ENCODE measurements at regions not wholly inside any gene's neighbourhood (a gene's known extent, or its start where the extent isn't known, plus 50 kb on each side); places are given as distances from the start of the nearest gene placed in this dataset.

- Histone ChIP-seq H4K20me1 (ENCODE audit: insufficient read depth, low read length) (no peaks in the 10 kb centered on the region), H2AFZ (ENCODE audit: low read length) (no peak overlapping the region), H3K27ac (ENCODE audit: low read depth, low read length, poor library complexity, severe bottlenecking) (no peak overlapping the region), H3K4me3 (ENCODE audit: low read depth, low read length, poor library complexity, severe bottlenecking) (no peak overlapping the region), H3K9me3 (ENCODE audit: low read length) (no peaks in the 10 kb centered on the region), H3K36me3 (ENCODE audit: insufficient read depth, low read length) (no peaks in the 10 kb centered on the region), H3K4me1 (ENCODE audit: insufficient read depth, low read length, poor library complexity, severe bottlenecking) (no peaks in the 10 kb centered on the region), H3K79me2 (ENCODE audit: insufficient read depth, low read depth, low read length) (no peaks in the 10 kb centered on the region), H3K9me2 (ENCODE audit: insufficient read depth, low read length) (no peaks in the 10 kb centered on the region), H3K4me2 (ENCODE audit: low read length) (no peak overlapping the region)
- DNase-seq (ENCODE audit: low spot score), result no peak
- ChIA-PET CTCF (ENCODE audit: unreplicated experiment) (no interaction called here), POLR2A (no interaction called here)
- TF ChIP-seq EZH2phosphoT487 (IDR thresholded peaks at IDR 0.05; ENCODE audit: borderline replicate concordance, low read depth, low read length) (no peak), CTCF (conservative IDR thresholded peaks at IDR 0.05; ENCODE audit: low read length) (no peak)
- BruUV-seq (replicated peaks), result no TSS peak
- intact Hi-C loops (cut with micrococcal nuclease; ENCODE audit: unreplicated experiment), result no loop called here
These were observed 219.4 kb upstream of the NCKAP5 start for GRCh38 chr2:133787651-133788050.

GRCh38 chr2:133788386-133788785 is 220.1 kb upstream of the NCKAP5 start:
- intact Hi-C loops (cut with micrococcal nuclease; ENCODE audit: unreplicated experiment), result no loop called here
- no peaks in the 10 kb centered on the region for H3K36me3 ChIP-seq (ENCODE audit: insufficient read depth, low read length)
- H3K9me2 ChIP-seq (ENCODE audit: insufficient read depth, low read length), result no peaks in the 10 kb centered on the region
- no peaks in the 10 kb centered on the region for H4K20me1 ChIP-seq (ENCODE audit: insufficient read depth, low read length)
- H3K4me1 ChIP-seq (ENCODE audit: insufficient read depth, low read length, poor library complexity, severe bottlenecking), result no peaks in the 10 kb centered on the region
- ChIA-PET POLR2A (no interaction called here), CTCF (ENCODE audit: unreplicated experiment) (no interaction called here)
- H3K4me2 ChIP-seq (ENCODE audit: low read length), result no peak overlapping the region
- H3K27ac ChIP-seq (ENCODE audit: low read depth, low read length, poor library complexity, severe bottlenecking), result no peak overlapping the region
- no peak for TF ChIP-seq CTCF (conservative IDR thresholded peaks at IDR 0.05; ENCODE audit: low read length)
- TF ChIP-seq EZH2phosphoT487 (IDR thresholded peaks at IDR 0.05; ENCODE audit: borderline replicate concordance, low read depth, low read length), result no peak
- no peak for DNase-seq (ENCODE audit: low spot score)
- H3K79me2 ChIP-seq (ENCODE audit: insufficient read depth, low read depth, low read length), result no peaks in the 10 kb centered on the region
- no peak overlapping the region for H3K4me3 ChIP-seq (ENCODE audit: low read depth, low read length, poor library complexity, severe bottlenecking)
- no peak overlapping the region for H2AFZ ChIP-seq (ENCODE audit: low read length)
- no TSS peak for BruUV-seq (replicated peaks)
- no peaks in the 10 kb centered on the region for H3K9me3 ChIP-seq (ENCODE audit: low read length)

GRCh38 chr2:133789743-133790142 is 221.5 kb upstream of the NCKAP5 start:
- BruUV-seq (replicated peaks), result no TSS peak
- DNase-seq (ENCODE audit: low spot score), result no peak
- Histone ChIP-seq H3K4me3 (ENCODE audit: low read depth, low read length, poor library complexity, severe bottlenecking) (no peak overlapping the region), H2AFZ (ENCODE audit: low read length) (no peak overlapping the region), H3K4me2 (ENCODE audit: low read length) (no peak overlapping the region), H3K36me3 (ENCODE audit: insufficient read depth, low read length) (no peaks in the 10 kb centered on the region), H3K9me3 (ENCODE audit: low read length) (no peaks in the 10 kb centered on the region), H3K4me1 (ENCODE audit: insufficient read depth, low read length, poor library complexity, severe bottlenecking) (no peaks in the 10 kb centered on the region), H3K27ac (ENCODE audit: low read depth, low read length, poor library complexity, severe bottlenecking) (no peak overlapping the region), H3K79me2 (ENCODE audit: insufficient read depth, low read depth, low read length) (no peaks in the 10 kb centered on the region), H4K20me1 (ENCODE audit: insufficient read depth, low read length) (no peaks in the 10 kb centered on the region), H3K9me2 (ENCODE audit: insufficient read depth, low read length) (no peaks in the 10 kb centered on the region)
- intact Hi-C loops (cut with micrococcal nuclease; ENCODE audit: unreplicated experiment), result no loop called here
- TF ChIP-seq CTCF (conservative IDR thresholded peaks at IDR 0.05; ENCODE audit: low read length), result no peak
- no peak for TF ChIP-seq EZH2phosphoT487 (IDR thresholded peaks at IDR 0.05; ENCODE audit: borderline replicate concordance, low read depth, low read length)
- CTCF ChIA-PET (ENCODE audit: unreplicated experiment), result no interaction called here
- POLR2A ChIA-PET, result no interaction called here
